Left ventricle myocardium superior (tissue), 1 donor: ENCODE measurements at regions not wholly inside any gene's neighbourhood (a gene's known extent, or its start where the extent isn't known, plus 50 kb on each side); places are given as distances from the start of the nearest gene placed in this dataset.

ENCODE experiments used
- ATAC-seq: fragments of 200-7000 bp; cut with Tn5 transposase; one replicate; pipeline ENCODE4 v1.9.1; 2020; ENCODE audit warnings: mild to moderate bottlenecking, moderate library complexity
- DNase-seq: peaks from one replicate; pipeline ENCODE4 v3.0.0-alpha.2; 2020
- intact Hi-C: fragments of 100-400 bp; cut with micrococcal nuclease; formaldehyde crosslinking; loops from one replicate; pipeline ENCODE4 v1.11.0; 2022
- donor health status: DM: no; HTN: yes; CAD: no; lungs with severe emphysema.

DNA sequence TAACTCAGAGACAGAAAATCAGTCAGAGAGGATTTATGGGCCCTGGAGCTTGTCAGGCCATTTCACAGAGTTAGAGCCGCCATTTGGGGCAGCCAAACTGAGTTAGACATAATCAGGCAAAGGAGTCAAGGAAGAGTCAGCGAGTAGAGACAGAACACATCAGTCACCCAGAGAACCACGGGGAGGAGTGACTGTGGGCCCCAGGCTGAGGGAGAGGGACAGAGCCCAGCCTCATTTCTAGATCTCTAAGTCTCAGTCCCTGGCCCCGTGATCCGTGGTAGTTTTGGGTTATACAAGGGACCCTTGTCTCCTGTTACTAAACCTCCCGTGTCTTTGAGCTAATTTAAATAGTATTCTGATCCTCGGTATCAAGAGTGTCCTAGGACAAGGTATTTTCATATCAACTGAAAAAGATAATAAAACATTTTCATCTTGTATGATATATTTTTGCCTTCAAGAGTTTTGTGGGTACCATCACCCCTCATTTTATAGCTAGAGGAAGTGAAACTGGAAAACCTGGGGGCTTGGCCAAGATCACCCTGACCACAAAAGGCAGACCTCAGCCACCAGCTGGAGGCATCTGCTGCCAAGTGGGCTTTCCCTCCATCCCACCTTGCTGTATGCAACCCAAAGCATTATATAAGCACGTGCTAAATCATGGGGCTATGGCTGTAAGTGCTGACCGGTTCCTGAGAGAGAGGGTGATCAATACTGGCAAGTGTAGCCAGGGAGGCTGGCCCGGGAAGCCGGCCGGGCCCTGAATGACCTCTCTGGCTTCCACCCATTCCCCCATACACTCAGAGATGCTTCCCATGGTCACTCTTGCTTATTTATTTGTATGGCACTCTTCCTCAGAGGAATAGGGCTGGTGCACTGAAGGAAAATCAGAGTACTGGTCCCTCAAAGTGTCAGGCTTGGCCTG, 204.1 kb downstream of the BCOR start:
- no peak for DNase-seq
- no peak for ATAC-seq
- intact Hi-C loops, result no loop called here

GRCh38 chrX:39894683-39895082, 203.1 kb downstream of the BCOR start:
- ATAC-seq, result no peak
- intact Hi-C loops, result no loop called here
- no peak for DNase-seq

DNA sequence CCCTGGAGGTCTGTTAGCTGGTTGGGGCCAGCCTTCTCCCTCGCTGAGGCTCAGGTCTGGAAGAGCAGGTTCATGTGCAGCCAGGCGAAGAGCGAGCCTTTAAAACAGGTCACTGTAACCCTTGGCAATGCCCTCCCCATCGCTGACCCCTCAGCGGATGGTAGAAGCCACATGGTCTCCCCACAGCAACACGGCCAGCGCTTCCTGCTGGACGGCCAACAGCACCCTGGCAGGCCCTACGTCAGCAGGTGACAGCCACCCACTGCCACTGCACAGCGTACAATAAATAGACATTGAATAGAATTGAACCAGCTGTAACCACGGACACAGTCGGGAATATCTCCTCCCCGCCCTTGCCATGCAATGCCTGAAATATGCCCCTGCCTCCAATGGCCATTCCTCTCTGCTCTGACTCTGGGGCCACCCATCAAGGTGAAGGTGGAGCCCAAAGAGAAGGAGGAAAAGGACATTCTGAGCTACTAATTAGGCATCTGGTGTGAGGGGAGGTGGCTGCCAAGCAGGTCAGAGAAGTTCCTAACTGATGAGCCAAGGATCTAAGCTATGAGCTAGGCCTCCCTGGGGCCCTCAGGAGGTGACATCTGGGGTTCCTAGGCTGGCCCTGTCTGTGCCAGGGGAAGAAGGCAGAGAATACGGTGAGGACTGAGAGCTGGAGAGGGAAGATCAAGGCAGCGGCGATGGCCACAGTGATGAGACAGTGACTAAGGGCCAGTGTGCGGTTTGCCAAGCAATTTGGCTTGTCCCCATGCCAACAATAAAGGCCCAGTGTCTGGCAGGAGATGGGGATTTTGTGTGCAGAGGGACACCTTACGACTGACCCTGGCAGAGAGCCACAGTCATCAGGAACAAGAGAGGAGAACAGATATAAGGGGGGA, 202.3 kb downstream of the BCOR start:
- ATAC-seq (peak; percentile 8), DNase-seq (no peak)
- intact Hi-C loops, result no loop called here

GRCh38 chrX:39896951-39897740, 200.6 kb downstream of the BCOR start:
- intact Hi-C loops, result no loop called here
- DNase-seq, result peak; percentile 59
- peak; percentile 85 for ATAC-seq

- DNase-seq (no peak), ATAC-seq (no peak)
- intact Hi-C loops, result no loop called here
Observed at GRCh38 chrX:39897741-39898097, 200.0 kb downstream of the BCOR start.

GRCh38 chrX:39898147-39898546, 199.6 kb downstream of the BCOR start:
- no peak for DNase-seq
- ATAC-seq, result no peak
- intact Hi-C loops, result no loop called here

DNA sequence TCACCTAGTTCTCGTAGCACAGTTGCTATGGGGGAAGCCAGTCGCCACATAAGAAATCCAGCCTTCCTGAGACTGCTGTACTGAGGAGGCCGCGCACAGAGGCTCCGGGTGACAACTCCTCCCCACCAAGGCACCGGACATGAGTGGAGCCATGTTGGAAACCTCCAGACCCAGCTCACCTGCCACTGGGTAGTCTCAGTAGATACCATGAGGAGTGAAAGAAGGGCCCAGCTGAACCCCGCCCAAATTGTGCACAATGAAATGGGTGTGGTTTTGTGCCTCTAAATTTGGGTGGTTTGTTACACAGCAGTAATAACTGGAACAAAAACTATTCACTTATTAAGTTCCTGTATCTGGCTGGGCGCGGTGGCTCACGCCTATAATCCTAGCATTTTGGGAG, 198.7 kb downstream of the BCOR start:
- ATAC-seq, result no peak
- DNase-seq, result no peak
- intact Hi-C loops, result no loop called here

DNA sequence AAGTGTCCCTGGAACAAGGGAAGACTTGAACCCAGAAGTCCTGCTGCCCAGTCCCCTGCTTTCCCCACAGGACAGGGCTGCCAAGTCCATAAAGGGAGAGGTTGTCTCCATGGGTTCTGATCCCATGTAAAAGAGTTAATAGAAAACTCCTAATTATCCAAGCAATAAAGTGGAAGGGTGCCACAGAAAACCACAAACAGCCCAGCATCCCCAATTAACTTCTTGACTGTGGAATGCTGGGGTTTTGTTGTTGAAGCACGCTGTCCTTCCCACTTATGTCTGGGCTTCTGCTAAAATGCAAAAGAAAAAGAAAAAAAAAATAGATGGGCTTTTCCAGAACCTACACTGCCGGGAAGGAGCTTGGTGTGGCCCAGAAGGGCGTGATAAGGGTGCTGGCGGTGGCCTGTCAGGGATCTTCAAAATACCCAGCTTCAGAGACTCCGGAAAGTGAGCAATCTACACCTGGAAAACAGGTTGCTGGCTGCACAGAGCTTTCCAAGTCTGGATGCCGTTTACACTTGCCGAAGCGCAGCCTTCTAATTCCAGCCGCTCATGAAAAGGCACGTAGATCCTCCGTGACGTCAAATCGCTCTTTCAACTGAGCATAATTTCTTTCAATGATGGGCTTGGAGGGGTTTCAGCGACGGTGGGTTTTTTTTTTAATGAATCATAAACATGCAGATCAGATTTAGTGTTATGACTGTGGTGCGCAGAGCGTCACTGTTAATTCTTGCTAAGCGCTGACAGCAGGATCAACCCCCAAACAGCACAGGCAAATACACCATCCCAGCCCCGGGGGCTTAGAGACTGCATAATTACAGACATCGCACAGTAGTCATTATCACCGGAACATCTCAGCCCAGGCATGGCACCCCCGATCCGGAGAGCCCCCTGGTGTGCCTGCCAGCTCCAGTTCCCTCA, 197.6 kb downstream of the BCOR start:
- no peak for ATAC-seq

GRCh38 chrX:39900777-39901170, 197.0 kb downstream of the BCOR start:
- no peak for ATAC-seq
- no peak for DNase-seq

More for the DNA sequence above, 197.6 kb downstream of the BCOR start:
- intact Hi-C loops, result no loop called here
- no peak for DNase-seq

GRCh38 chrX:39903343-39903742, 194.4 kb downstream of the BCOR start:
- no peak for ATAC-seq
- no peak for DNase-seq
- intact Hi-C loops, result no loop called here

More at GRCh38 chrX:39900777-39901170, 197.0 kb downstream of the BCOR start:
- intact Hi-C loops, result no loop called here

DNA sequence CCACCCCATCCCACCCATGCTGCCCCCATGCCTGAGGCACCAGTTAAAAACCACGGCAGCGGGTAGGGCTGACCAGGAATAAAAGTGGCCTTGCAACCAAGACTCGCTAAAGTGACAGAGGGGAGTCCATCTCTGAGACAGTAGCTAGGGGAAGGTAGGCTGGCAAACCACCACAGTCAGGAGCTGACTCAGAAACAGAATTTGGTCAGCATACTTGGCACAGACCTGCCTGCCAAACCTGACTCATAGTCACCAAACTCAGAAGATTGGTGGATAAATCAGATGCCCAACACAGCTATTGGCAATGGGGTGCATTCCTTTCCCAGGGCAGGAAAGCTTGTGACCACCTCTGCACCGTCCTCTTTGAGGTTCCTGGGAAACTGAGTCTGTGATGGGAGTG, 193.8 kb downstream of the BCOR start:
- no peak for ATAC-seq
- intact Hi-C loops, result no loop called here
- no peak for DNase-seq

DNA sequence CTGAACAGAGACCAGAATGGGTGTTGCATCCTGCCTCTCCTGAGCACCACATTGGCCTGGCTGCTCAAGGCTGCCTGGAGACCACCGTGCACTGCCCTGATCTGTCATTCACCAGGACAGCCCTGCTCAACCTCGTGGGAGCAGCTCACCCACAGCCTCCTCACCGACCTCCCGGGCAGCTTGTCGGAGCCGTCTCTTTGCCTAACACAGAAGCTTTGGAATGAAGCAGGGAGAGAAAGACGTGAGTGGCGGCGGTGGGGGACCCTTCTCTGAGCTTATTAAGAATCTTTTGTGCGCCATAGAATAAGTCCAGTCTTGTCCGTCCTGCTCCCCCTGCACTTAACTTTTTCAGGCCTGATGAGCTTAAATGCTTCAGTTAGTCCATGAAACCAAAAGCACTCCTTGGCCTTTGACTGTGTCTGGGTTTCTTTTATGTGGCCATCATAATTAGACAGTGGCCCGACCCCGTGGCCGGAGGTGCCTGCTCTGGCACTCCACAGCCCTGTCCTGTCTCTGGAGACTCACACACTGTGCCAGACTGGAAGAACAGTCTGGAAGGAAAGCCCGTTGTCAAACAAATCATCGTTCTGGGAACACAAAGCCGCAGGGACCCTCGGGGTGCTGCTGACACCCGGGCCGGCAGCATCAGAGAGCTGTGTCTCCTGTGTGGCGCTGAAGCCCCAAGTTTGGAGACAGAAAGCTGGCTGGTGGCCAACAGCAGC, 192.8 kb downstream of the BCOR start:
- no peak for ATAC-seq
- intact Hi-C loops, result no loop called here
- no peak for DNase-seq

DNA sequence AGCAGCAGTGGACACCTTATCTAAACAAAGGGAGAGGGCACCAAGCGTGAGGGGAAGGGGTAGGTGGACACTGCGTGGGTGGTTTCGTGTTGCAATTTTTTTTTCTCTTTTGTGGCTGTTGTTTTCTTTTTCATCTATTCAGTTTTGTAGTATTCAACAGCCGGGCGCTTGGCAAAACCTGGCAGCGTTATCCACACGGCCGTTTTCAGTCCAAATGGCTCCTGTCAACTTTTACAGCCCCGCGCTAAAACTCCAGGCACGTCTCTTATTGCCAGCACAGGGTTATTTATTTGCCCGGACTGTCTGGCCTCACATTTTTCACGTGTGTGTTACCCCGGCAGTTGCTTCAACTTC, 192.2 kb downstream of the BCOR start:
- DNase-seq (no peak), ATAC-seq (no peak)
- intact Hi-C loops, result no loop called here

DNA sequence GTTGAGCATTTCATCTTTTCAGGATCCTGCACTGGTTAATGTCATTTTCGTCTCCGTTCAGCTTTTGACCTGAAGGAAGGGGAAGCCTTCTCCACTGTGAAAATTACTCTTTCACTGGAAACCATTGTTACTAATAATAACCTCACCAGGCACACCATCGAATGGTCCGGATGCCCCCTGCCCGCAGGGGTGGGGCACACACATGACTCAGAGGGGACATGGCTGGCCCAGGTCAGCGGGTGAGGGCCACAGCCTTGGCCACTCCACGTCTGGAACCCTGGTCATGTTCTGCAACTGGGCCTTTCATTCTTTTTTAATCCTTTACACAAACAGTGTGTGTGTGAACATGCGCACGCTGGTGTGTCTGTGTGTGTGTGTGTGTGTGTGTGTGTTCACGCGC, 191.8 kb downstream of the BCOR start:
- ATAC-seq (no peak), DNase-seq (no peak)
- intact Hi-C loops, result no loop called here

DNA sequence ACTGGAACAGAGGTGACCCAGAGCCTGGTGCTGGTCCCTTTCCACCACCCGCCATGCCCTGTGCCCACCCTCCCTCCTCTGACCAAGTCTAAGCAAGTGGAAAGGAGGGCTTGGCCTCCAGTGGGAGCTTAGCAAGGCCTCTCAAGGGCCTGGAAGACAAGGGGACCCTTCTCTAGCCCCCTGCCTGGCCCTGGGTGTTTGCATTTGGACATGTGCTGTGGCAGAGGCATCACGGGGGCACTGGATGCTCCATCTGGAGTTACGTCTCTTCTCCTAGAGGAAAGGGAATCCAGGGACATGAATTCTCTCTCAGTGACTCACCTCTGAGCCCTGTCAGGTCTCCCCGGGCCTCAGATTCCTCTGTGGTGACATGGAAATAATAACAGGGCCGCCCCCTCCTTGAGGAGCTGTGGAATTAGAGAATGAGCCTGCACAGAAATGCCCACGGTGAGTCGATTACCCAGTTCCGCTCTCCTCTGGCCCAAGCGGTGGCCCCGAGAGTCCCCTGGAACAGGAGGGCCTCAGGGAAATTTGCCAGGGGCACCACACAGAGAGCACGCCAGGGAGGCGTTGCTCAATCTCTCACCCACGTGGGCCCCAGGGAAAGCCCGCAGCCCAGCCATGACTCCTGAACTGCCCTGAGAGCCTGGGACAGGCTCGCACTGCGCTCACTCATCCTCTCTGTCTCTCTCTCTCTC, 189.6 kb downstream of the BCOR start:
- ATAC-seq, result peak; percentile 93
- DNase-seq, result peak; percentile 78
- intact Hi-C loops, result no loop called here

DNA sequence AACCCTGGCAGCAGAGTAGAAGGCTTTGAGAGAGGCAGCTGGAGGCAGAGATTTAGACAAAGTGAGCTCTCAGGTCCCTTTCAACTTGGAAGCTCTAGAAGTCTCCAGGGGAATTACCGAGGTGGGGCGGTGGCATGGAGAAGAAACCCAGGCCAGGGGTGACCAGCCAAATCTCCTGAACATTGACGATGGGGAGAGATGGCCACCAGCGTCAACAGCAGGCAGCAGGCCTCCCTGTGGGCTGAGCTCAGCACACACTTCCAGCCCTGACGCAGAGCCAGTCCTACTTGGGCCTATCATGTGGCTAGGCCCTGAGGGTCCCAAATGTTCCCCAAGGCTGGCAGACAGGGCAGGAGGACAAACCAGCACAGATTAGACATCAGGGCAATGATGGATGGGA, 187.8 kb downstream of the BCOR start:
- intact Hi-C loops, result no loop called here
- DNase-seq (no peak), ATAC-seq (no peak)

DNA sequence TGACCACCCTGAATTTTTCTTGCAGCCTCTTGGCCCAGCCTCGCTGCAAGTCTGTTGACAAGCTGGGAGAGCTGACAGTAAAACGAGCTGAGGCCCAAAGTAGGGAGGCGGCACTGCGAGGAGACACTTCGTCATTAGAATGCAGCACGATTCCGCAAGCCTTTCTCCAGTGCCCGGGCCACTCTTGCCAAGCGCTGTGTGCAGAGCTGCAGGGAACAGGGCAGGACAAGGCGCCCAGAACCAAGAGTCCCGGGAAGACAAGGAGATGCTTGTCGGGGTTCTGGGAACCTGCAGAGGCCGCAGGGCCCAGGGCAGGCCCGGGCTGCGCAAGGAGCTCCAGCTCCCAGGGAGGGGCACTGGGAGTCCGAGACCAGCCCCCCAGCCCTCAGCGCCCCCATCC, 187.1 kb downstream of the BCOR start:
- ATAC-seq, result no peak
- DNase-seq, result no peak
- intact Hi-C loops, result no loop called here
